Upper lobe of right lung (tissue), 1 donor: ENCODE measurements at regions not wholly inside any gene's neighbourhood (a gene's known extent, or its start where the extent isn't known, plus 50 kb on each side); places are given as distances from the start of the nearest gene placed in this dataset.

ENCODE experiments used
- ATAC-seq: fragments of 200-7000 bp; cut with Tn5 transposase; one replicate; pipeline ENCODE4 v1.9.1; 2020; ENCODE audit warnings: mild to moderate bottlenecking, moderate library complexity
- DNase-seq: peaks from one replicate; pipeline ENCODE4 v3.0.0-alpha.2; 2020
- H3K27ac ChIP-seq: fragments of 200-600 bp; one replicate; pipeline ENCODE4 v1.8.0; 2022
- H3K27me3 ChIP-seq: fragments of 200-600 bp; one replicate; pipeline ENCODE4 v1.8.0; 2022; ENCODE audit warnings: mild to moderate bottlenecking
- H3K36me3 ChIP-seq: fragments of 200-600 bp; one replicate; pipeline ENCODE4 v1.8.0; 2022
- H3K4me1 ChIP-seq: fragments of 200-600 bp; one replicate; pipeline ENCODE4 v1.8.0; 2022
- H3K4me3 ChIP-seq: fragments of 200-600 bp; one replicate; pipeline ENCODE4 v1.8.0; 2022; ENCODE audit warnings: mild to moderate bottlenecking
- H3K9me3 ChIP-seq: fragments of 200-600 bp; one replicate; pipeline ENCODE4 v1.8.0; 2022
- CTCF ChIP-seq: fragments of 200-600 bp; IDR thresholded peaks from one replicate; pipeline ENCODE4 v1.8.0; 2022; ENCODE audit warnings: antibody characterized with exemption
- intact Hi-C: fragments of 100-400 bp; cut with DNase I; formaldehyde crosslinking; loops from one replicate; pipeline ENCODE4 v1.11.0; 2022
- donor health status: DM: no; HTN: yes; CAD: no; lungs with severe emphysema.

- H3K9me3 ChIP-seq = no peaks in the 10 kb centered on the region
- H3K36me3 ChIP-seq = no peaks in the 10 kb centered on the region
- DNase-seq = no peak
- no peaks in the 10 kb centered on the region for H3K27me3 ChIP-seq
- ATAC-seq = no peak
- TF ChIP-seq CTCF = no peak
- intact Hi-C loops = no loop called here
- no peaks in the 10 kb centered on the region for H3K4me1 ChIP-seq
- H3K4me3 ChIP-seq = no peak overlapping the region
- no peak overlapping the region for H3K27ac ChIP-seq
Observed at GRCh38 chr5:40284863-40285262, 394.9 kb upstream of the PTGER4 start.

GRCh38 chr5:40278881-40279280 is 400.8 kb upstream of the PTGER4 start:
- Histone ChIP-seq H3K4me1 (no peaks in the 10 kb centered on the region), H3K9me3 (no peaks in the 10 kb centered on the region), H3K27ac (no peak overlapping the region), H3K4me3 (no peak overlapping the region), H3K36me3 (no peaks in the 10 kb centered on the region), H3K27me3 (no peaks in the 10 kb centered on the region)
- ATAC-seq (no peak), DNase-seq (no peak)
- intact Hi-C loops = no loop called here
- no peak for TF ChIP-seq CTCF

GRCh38 chr5:40277161-40277906 is 402.4 kb upstream of the PTGER4 start:
- no peaks in the 10 kb centered on the region for H3K36me3 ChIP-seq
- no peak for TF ChIP-seq CTCF
- intact Hi-C loops = no loop called here
- ATAC-seq = no peak
- no peaks in the 10 kb centered on the region for H3K27me3 ChIP-seq
- H3K4me3 ChIP-seq = no peak overlapping the region
- no peak for DNase-seq
- H3K4me1 ChIP-seq = no peaks in the 10 kb centered on the region
- H3K9me3 ChIP-seq = no peaks in the 10 kb centered on the region
- no peak overlapping the region for H3K27ac ChIP-seq

- no peak for TF ChIP-seq CTCF
- H3K4me3 ChIP-seq = no peak overlapping the region
- no peak overlapping the region for H3K27ac ChIP-seq
- H3K9me3 ChIP-seq = no peaks in the 10 kb centered on the region
- no peaks in the 10 kb centered on the region for H3K27me3 ChIP-seq
- no peaks in the 10 kb centered on the region for H3K36me3 ChIP-seq
- H3K4me1 ChIP-seq = no peaks in the 10 kb centered on the region
- no peak for ATAC-seq
- intact Hi-C loops = no loop called here
- DNase-seq = no peak
Observed at GRCh38 chr5:40276426-40277102, 403.2 kb upstream of the PTGER4 start.

GRCh38 chr5:40274568-40274967 is 405.1 kb upstream of the PTGER4 start:
- no peaks in the 10 kb centered on the region for H3K9me3 ChIP-seq
- intact Hi-C loops = no loop called here
- H3K27ac ChIP-seq = no peak overlapping the region
- no peak for ATAC-seq
- H3K4me3 ChIP-seq = no peak overlapping the region
- no peaks in the 10 kb centered on the region for H3K4me1 ChIP-seq
- DNase-seq = no peak
- H3K27me3 ChIP-seq = no peaks in the 10 kb centered on the region
- TF ChIP-seq CTCF = no peak
- H3K36me3 ChIP-seq = no peaks in the 10 kb centered on the region
